ENCODE measurements at regions not wholly inside any gene's neighbourhood (a gene's known extent, or its start where the extent isn't known, plus 50 kb on each side); places are given as distances from the start of the nearest gene placed in this dataset.

- Histone ChIP-seq H3K56ac (ENCODE audit: extremely low read depth, insufficient read depth, low read length) (no peak overlapping the region), H2AK5ac (ENCODE audit: low read depth, low read length) (no peak overlapping the region), H2BK120ac (ENCODE audit: low read depth, low read length) (no peak overlapping the region), H4K20me1 (ENCODE audit: insufficient read depth, low read length) (no peaks in the 10 kb centered on the region), H2BK15ac (ENCODE audit: low read depth, low read length) (no peak overlapping the region), H3K9me3 (ENCODE audit: control insufficient read depth, insufficient read depth, low read length) (no peaks in the 10 kb centered on the region), H3K23ac (ENCODE audit: low read depth, low read length) (no peak overlapping the region), H3K79me1 (ENCODE audit: low read depth in 1 of 2, low read length in 2 of 2) (no peaks in the 10 kb centered on the region), H2AFZ (replicated peaks; ENCODE audit: low read length, poor library complexity) (no peak overlapping the region), H3K27me3 (ENCODE audit: control insufficient read depth, insufficient read depth, low read length) (no peaks in the 10 kb centered on the region), H3K9me1 (ENCODE audit: insufficient read depth, low read length) (no peaks in the 10 kb centered on the region), H3K9ac (ENCODE audit: low read depth, low read length) (no peak overlapping the region), H3K4me2 (ENCODE audit: low read depth, low read length) (no peak overlapping the region), H3K4me1 (ENCODE audit: control insufficient read depth, insufficient read depth, low read length) (no peaks in the 10 kb centered on the region), H4K8ac (ENCODE audit: low read depth in 2 of 2, low read length in 2 of 2) (no peak overlapping the region), H4K91ac (ENCODE audit: insufficient read depth, low read depth, low read length) (no peak overlapping the region), H4K5ac (ENCODE audit: low read depth, low read length) (no peak overlapping the region), H2AK9ac (replicated peaks; ENCODE audit: low read depth, low read length, poor library complexity) (no peak overlapping the region), H3K36me3 (ENCODE audit: control insufficient read depth, insufficient read depth, low read length) (no peaks in the 10 kb centered on the region), H3K27ac (ENCODE audit: insufficient read depth, low read length) (no peak overlapping the region), H2BK5ac (ENCODE audit: low read depth, low read length, poor library complexity, severe bottlenecking) (no peak overlapping the region), H3K4ac (ENCODE audit: low read depth, low read length) (no peak overlapping the region), H2BK20ac (ENCODE audit: low read depth, low read length) (no peak overlapping the region), H3K14ac (replicated peaks; ENCODE audit: low read depth, low read length) (no peak overlapping the region), H3K18ac (ENCODE audit: low read depth, low read length) (no peak overlapping the region), H3K4me3 (ENCODE audit: insufficient read depth, low read depth, low read length) (no peak overlapping the region)
- TF ChIP-seq RFX5 (IDR thresholded peaks at IDR 0.05; ENCODE audit: low read depth, low read length) (no peak), CEBPB (IDR thresholded peaks at IDR 0.05; ENCODE audit: low read depth, low read length) (no peak), RCOR1 (IDR thresholded peaks at IDR 0.05; ENCODE audit: insufficient replicate concordance, low read length) (no peak), RAD21 (IDR thresholded peaks at IDR 0.05; ENCODE audit: low read length) (no peak), CTCF (conservative IDR thresholded peaks at IDR 0.05; ENCODE audit: low read depth, low read length) (no peak), ELK1 (IDR thresholded peaks at IDR 0.05; ENCODE audit: borderline replicate concordance, low read depth, low read length) (no peak), MAZ (IDR thresholded peaks at IDR 0.05; ENCODE audit: borderline replicate concordance, low read depth, low read length) (no peak), POLR2A (IDR thresholded peaks at IDR 0.05; ENCODE audit: low read depth, low read length) (no peak), BHLHE40 (IDR thresholded peaks at IDR 0.05; ENCODE audit: low read depth, low read length) (no peak), USF2 (IDR thresholded peaks at IDR 0.05; ENCODE audit: low read depth, low read length) (no peak), CHD1 (IDR thresholded peaks at IDR 0.05; ENCODE audit: low read depth, low read length) (no peak)
- intact Hi-C loops (cut with micrococcal nuclease), result no loop called here
- BruUV-seq (replicated peaks), result no TSS peak
- DNase-seq, result no peak
- ATAC-seq (ENCODE audit: low read depth), result no peak
- POLR2A ChIA-PET (ENCODE audit: unreplicated experiment), result interaction anchor here (0.8 kb wide), 1 partner anchor 8 kb away, joined by 3 read pairs; no protein-coding TSS in a partner anchor
- in situ Hi-C loops (cut with MboI; ENCODE audit: low sequenced_read_pairs), result no loop called here
- WGBS, 2 experiments (ENCODE audit: extremely low coverage in 2 of 2, insufficient read length in 1 of 2), result no CpG with 5 or more reads among the region's 1 CpG
- dilution Hi-C loops (cut with HindIII; ENCODE audit: low sequenced_read_pairs, unreplicated experiment), result no loop called here
- CTCF ChIA-PET, result no interaction called here
Observed at GRCh38 chr13:62185631-62186255, 770.1 kb upstream of the PCDH20 start.
